Activated CD8-positive, alpha-beta T cell treated with anti-CD3 and anti-CD28 coated beads, Interleukin-2, amount 10 ng/mL, durations not matched to agents 7 days and 5 days (primary cell): ENCODE measurements at regions not wholly inside any gene's neighbourhood (a gene's known extent, or its start where the extent isn't known, plus 50 kb on each side); places are given as distances from the start of the nearest gene placed in this dataset.

Experiments
- ATAC-seq: fragments of 150-1000 bp; cut with Tn5 transposase; one replicate; pipeline ENCODE4 v1.10.0; 2021; ENCODE audit warnings: moderate library complexity
- CTCF ChIA-PET: fragments of 350-600 bp; sonication (Branson Sonifier 250); formaldehyde crosslinking; loops from one replicate; lab custom pipeline; 2021; ENCODE audit warnings: antibody characterized with exemption; lab: Charles Lee
- POLR2A ChIA-PET: fragments of 350-600 bp; sonication (Branson Sonifier 250); formaldehyde crosslinking; loops from one replicate; lab custom pipeline; 2021; ENCODE audit warnings: antibody characterized with exemption; lab: Charles Lee
- DNase-seq: peaks from one replicate; pipeline ENCODE4 v3.0.0-alpha.2; 2020
- H3K27ac Mint-ChIP-seq: one replicate; pipeline ENCODE4 v1.8.0; 2021; ENCODE audit warnings: mild to moderate bottlenecking, mixed read lengths
- H3K27me3 Mint-ChIP-seq: one replicate; pipeline ENCODE4 v1.8.0; 2021; ENCODE audit warnings: low read depth, mixed read lengths
- H3K36me3 Mint-ChIP-seq: one replicate; pipeline ENCODE4 v1.8.0; 2021; ENCODE audit warnings: low read depth, mixed read lengths
- H3K4me1 Mint-ChIP-seq: one replicate; pipeline ENCODE4 v1.8.0; 2021; ENCODE audit warnings: low read depth, mixed read lengths
- H3K4me3 Mint-ChIP-seq: one replicate; pipeline ENCODE4 v1.8.0; 2021; ENCODE audit warnings: mild to moderate bottlenecking, mixed read lengths
- H3K9me3 Mint-ChIP-seq: one replicate; pipeline ENCODE4 v1.8.0; 2022; ENCODE audit warnings: mixed read lengths; ENCODE audit not compliant: insufficient read depth

DNA sequence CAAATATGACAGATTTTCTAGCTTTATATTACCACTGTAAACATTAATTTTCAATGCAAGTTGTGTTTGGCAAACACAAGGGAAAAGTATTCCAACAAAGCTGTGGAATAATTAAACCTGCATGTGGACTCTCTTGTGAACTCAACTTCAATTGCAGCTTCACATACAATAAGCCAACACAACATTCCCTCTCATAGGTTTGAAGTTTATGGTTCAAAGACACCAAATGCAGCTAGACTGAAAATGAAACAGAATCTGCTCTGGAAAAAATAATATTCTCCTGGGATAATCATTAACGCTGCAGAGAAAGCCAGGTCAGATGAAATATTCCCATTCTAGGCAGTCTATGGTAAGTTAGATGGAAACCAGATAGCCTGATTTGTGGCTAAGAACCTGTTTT lies 105.8 kb upstream of the VIPR2 start:
- no peaks in the 10 kb centered on the region for H3K36me3 Mint-ChIP-seq
- H3K4me1 Mint-ChIP-seq, result no peaks in the 10 kb centered on the region
- ATAC-seq (no peak), DNase-seq (no peak)
- H3K4me3 Mint-ChIP-seq, result no peak overlapping the region
- peaks cover 21% of the 10 kb centered on the region for H3K27me3 Mint-ChIP-seq
- no peaks in the 10 kb centered on the region for H3K9me3 Mint-ChIP-seq
- POLR2A ChIA-PET, result no interaction called here
- CTCF ChIA-PET, result no interaction called here
- H3K27ac Mint-ChIP-seq, result no peak overlapping the region

DNA sequence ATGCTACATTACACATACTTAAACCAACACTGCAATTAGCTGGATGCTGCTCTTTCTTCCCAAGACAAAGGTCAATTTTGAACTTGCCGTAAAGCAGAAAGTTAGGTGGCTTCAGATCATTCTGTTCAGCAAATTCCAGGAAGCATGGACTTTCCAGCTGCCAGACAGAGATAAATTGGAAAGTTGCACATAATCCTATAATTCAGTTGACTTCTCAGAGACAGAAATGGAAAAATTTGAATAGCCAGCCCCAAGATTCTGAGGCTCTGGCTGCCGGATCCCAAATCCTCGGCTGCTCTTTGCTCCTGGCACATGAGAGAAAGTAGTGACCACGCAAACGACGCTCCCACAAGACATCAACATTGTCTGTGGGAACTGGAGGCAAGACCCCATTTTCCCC lies 105.0 kb upstream of the VIPR2 start:
- DNase-seq, result no peak
- Mint-ChIP-seq H3K36me3 (no peaks in the 10 kb centered on the region), H3K9me3 (no peaks in the 10 kb centered on the region), H3K4me1 (no peaks in the 10 kb centered on the region), H3K4me3 (no peak overlapping the region), H3K27ac (no peak overlapping the region), H3K27me3 (peaks cover 23% of the 10 kb centered on the region)
- CTCF ChIA-PET, result no interaction called here
- ATAC-seq, result no peak
- POLR2A ChIA-PET, result no interaction called here

DNA sequence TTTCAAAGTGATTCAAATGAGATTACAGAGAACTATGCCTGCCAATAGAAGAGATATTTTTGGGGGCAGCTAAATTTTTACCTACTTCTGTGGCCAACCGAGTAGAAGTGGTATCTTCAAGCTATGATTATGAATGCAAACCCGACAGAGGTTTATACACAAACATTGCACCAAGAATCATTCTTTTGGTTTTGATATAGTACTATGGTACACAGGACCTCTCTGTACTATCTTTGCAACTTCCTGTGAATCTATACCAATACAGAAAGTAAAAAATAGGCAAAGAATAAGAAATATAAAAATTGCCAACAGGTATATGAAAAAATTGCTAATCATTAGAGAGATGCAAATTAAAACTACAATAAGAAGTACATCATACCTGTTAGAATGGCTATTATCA lies 103.2 kb upstream of the VIPR2 start:
- ATAC-seq (no peak), DNase-seq (no peak)
- Mint-ChIP-seq H3K27ac (no peak overlapping the region), H3K9me3 (no peaks in the 10 kb centered on the region), H3K27me3 (peaks cover 23% of the 10 kb centered on the region), H3K4me3 (no peak overlapping the region), H3K4me1 (no peaks in the 10 kb centered on the region), H3K36me3 (no peaks in the 10 kb centered on the region)
- ChIA-PET CTCF (no interaction called here), POLR2A (no interaction called here)

DNA sequence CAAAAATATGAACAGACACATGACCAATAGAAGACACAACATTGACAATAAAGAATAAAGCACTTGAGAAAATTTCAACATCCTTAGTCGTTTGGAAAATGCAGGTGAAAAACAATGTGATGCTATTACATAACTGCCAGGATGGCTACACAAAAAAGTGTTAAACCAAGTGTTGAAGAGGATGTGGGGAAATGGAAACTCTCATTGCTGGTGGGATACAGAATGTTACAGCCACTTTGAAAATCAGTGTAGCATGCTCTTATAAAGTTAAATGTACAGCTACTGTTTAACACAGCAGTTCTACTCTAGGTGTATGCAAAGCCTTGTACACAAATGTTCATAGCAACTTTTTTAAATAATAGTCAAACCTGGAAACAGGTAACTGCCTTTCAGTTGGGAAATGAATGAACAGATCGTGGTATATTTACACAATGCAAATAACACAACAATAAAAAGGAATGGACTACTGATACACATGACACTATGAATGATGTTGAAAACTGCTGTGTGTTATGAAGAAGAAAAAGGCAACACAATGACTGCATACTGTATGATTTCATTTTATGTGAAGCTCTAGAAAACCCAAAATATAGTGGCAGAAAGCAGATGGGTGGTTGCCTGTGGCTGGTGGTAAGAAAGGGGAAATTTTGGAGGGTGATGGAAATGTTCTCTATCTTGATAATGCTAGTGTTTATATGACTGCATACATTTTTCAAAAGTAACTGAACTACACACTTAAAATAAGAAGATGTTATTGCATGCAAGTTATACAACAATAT lies 102.2 kb upstream of the VIPR2 start:
- ATAC-seq, result no peak
- no peaks in the 10 kb centered on the region for H3K36me3 Mint-ChIP-seq
- no peaks in the 10 kb centered on the region for H3K4me1 Mint-ChIP-seq
- no peaks in the 10 kb centered on the region for H3K9me3 Mint-ChIP-seq
- ChIA-PET POLR2A (no interaction called here), CTCF (no interaction called here)
- no peak overlapping the region for H3K27ac Mint-ChIP-seq
- peaks cover 21% of the 10 kb centered on the region for H3K27me3 Mint-ChIP-seq
- H3K4me3 Mint-ChIP-seq, result no peak overlapping the region
- DNase-seq, result no peak

DNA sequence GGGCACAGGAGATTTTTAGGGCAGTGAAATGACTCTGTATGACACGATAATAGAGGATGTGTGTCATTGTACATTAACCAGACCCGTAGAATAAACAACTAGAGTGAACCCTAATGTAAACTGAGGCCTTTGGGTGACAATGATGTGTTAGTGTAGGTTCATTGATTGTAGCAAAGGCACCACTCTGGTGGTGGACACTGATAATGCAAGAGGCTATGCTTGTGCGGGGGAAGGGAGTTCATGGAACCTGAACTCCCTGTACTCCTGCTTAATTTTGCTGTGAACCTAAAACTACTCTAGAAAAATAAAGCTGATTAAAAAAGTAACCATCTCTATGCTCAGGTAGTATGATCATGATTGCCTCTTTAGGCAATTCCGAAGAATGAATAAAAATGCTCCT lies 96.3 kb upstream of the VIPR2 start:
- H3K4me3 Mint-ChIP-seq, result no peak overlapping the region
- ChIA-PET CTCF (no interaction called here), POLR2A (no interaction called here)
- H3K9me3 Mint-ChIP-seq, result no peaks in the 10 kb centered on the region
- H3K36me3 Mint-ChIP-seq, result no peaks in the 10 kb centered on the region
- DNase-seq (no peak), ATAC-seq (no peak)
- H3K4me1 Mint-ChIP-seq, result no peaks in the 10 kb centered on the region
- peaks cover 10% of the 10 kb centered on the region for H3K27me3 Mint-ChIP-seq
- no peak overlapping the region for H3K27ac Mint-ChIP-seq

DNA sequence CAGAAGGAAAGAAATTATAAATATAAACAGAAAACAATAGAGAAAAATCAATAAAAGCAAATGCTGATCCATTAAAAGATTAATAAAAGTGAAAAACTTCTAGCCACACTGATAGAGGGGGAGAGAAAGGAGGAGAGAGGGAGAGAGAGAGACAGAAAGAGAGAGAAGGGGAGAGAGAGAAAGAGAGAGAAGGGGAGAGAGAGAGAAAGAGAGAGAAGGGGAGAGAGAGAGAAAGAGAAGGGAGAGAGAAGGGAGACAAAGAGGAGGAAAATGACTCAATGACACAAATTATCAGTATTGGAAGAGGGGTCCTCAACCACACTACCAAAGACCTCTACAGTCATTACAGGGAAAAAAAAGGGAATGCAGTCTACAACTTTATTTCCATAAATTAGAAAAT lies 94.4 kb upstream of the VIPR2 start:
- ATAC-seq (no peak), DNase-seq (no peak)
- ChIA-PET POLR2A (no interaction called here), CTCF (no interaction called here)
- no peaks in the 10 kb centered on the region for H3K36me3 Mint-ChIP-seq
- peaks cover 5% of the 10 kb centered on the region for H3K27me3 Mint-ChIP-seq
- no peaks in the 10 kb centered on the region for H3K9me3 Mint-ChIP-seq
- no peaks in the 10 kb centered on the region for H3K4me1 Mint-ChIP-seq
- no peak overlapping the region for H3K4me3 Mint-ChIP-seq
- no peak overlapping the region for H3K27ac Mint-ChIP-seq

DNA sequence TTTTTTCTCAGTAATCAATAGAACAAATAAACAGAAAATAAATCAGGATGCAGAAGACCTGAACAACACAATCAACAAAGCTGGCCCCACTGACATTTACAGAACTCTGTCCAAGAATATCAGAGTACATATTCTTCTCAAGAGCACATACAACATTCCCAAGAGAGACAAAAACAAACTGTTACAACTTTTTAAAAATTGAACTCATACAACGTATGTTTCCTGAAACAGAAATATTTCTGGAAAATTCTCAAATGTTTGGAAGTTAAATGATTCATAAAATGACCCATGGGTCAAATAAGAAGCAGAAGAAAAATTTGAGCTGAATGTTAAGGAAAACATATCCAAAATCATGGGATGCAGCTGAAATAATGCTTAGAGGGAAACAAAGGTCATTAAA lies 93.9 kb upstream of the VIPR2 start:
- DNase-seq (no peak), ATAC-seq (no peak)
- Mint-ChIP-seq H3K9me3 (no peaks in the 10 kb centered on the region), H3K27ac (no peak overlapping the region), H3K27me3 (peaks cover 5% of the 10 kb centered on the region), H3K36me3 (no peaks in the 10 kb centered on the region), H3K4me3 (no peak overlapping the region), H3K4me1 (no peaks in the 10 kb centered on the region)
- CTCF ChIA-PET, result no interaction called here
- POLR2A ChIA-PET, result no interaction called here

DNA sequence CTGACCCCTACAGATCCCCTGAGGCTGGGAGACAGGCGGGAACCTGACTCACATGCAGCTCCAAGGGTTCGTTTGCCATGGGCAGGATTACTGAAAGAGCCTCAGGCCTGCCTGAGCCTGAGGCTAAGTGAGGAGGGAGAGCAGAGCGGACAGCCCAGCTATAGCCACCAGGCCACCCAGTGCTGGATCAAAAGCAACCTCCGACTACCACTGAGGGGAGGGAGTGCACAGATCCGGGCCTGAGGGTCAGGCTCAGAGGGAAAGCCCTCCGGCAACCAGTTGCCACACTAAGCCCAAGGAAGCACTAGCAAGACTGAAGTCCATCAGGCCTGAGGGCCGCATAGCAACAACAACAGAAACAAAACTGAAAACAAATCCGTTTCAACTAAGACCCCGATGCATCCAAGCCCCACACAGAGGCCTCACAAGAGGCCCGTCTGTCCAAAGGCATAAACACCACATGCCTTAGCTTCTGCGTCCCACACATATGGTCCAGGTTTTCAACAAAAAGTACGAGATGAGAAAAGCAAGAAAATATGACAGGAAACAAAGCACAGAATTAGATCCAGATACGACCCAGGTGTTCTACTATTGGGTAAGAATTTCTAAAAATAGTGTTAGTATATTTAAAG lies 92.5 kb upstream of the VIPR2 start:
- H3K4me3 Mint-ChIP-seq, result no peak overlapping the region
- CTCF ChIA-PET, result no interaction called here
- POLR2A ChIA-PET, result no interaction called here
- ATAC-seq (no peak), DNase-seq (no peak)
- peaks cover 5% of the 10 kb centered on the region for H3K27me3 Mint-ChIP-seq
- H3K9me3 Mint-ChIP-seq, result no peaks in the 10 kb centered on the region
- no peaks in the 10 kb centered on the region for H3K36me3 Mint-ChIP-seq
- H3K27ac Mint-ChIP-seq, result no peak overlapping the region
- H3K4me1 Mint-ChIP-seq, result no peaks in the 10 kb centered on the region

DNA sequence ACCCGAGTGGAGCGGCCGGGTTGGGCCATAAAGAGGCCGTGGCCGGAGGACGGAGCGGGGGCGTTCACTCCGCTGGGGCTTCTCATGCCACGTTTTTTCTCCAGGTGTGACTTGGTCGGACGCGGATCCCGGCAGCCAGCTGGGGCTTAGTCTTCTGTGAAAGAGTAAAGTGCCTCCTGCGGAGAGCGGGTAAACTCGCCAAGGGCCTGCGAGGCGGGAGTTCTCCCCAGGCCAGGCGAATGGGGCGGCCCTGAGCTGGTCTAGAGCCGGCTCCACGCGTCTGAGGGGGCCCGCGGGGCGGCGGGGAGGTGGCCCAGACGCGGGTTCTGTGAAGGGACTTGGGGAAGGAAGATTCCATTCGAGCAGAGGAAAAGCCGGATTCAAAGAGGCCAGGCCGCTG lies 86.3 kb upstream of the VIPR2 start:
- ATAC-seq, result no peak
- no peaks in the 10 kb centered on the region for H3K36me3 Mint-ChIP-seq
- no peaks in the 10 kb centered on the region for H3K9me3 Mint-ChIP-seq
- CTCF ChIA-PET, result no interaction called here
- POLR2A ChIA-PET, result no interaction called here
- H3K27me3 Mint-ChIP-seq, result no peaks in the 10 kb centered on the region
- no peak overlapping the region for H3K27ac Mint-ChIP-seq
- H3K4me1 Mint-ChIP-seq, result no peaks in the 10 kb centered on the region
- no peak overlapping the region for H3K4me3 Mint-ChIP-seq
- no peak for DNase-seq

DNA sequence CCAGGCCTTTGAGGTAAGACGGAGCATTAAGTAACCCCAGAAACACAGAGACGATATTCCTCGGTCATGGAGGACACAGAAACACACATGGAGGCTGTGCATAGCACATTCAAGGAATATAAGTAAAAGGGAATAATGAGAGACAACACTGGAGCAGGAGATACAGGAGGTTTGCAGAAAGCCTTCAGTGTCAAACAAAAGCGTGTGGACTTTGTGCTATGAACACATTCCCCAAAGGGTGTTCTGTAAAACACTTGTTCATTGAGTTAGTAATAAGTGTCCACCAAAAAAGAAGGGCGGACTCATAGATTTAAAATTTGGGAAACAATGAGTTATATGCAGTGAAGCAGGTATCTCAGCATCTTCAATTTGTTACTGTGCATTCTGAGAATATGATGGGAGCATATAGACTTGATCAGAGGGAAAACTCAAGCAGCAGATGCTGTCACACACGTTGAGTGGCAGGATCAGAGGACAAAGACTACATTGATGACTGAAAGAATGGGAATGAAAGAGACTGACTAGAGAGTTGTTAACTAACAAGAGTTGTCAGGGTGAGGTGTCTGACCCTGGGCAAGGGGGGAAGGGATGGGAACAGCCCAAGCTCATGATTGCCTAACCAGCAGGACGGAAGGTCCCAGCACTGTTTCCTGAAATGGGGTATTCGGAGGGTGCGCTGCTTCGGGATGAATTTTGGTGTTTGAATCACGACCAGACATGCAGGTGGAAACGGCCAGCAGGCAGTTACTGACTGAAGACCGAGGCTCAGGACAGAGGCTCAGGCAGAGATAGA lies 85.2 kb upstream of the VIPR2 start:
- H3K27me3 Mint-ChIP-seq, result no peaks in the 10 kb centered on the region
- no peaks in the 10 kb centered on the region for H3K4me1 Mint-ChIP-seq
- ATAC-seq (no peak), DNase-seq (no peak)
- H3K27ac Mint-ChIP-seq, result no peak overlapping the region
- CTCF ChIA-PET, result no interaction called here
- H3K4me3 Mint-ChIP-seq, result no peak overlapping the region
- POLR2A ChIA-PET, result no interaction called here
- H3K9me3 Mint-ChIP-seq, result no peaks in the 10 kb centered on the region
- no peaks in the 10 kb centered on the region for H3K36me3 Mint-ChIP-seq

DNA sequence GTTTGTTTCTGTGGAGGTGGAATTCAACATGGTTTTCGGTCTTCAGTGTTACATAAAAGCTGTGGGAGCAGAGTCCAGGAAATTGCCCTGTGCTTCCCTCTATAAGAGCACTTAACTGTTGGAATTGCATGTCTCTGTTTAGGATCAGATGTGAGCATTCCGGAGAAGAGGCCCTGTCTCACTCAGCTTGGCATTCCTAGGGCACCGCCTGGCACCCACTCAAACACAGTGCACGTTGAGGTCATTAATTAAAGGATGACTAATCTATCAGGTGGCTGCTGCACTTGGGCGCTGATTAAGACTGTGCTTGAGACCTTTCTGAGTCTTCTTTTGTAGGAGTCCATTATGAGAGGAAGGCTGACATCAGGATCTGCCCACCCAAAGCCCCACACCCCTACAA lies 82.8 kb upstream of the VIPR2 start:
- DNase-seq, result no peak
- Mint-ChIP-seq H3K4me1 (no peaks in the 10 kb centered on the region), H3K4me3 (no peak overlapping the region), H3K9me3 (no peaks in the 10 kb centered on the region), H3K36me3 (no peaks in the 10 kb centered on the region), H3K27ac (no peak overlapping the region), H3K27me3 (peaks cover 4% of the 10 kb centered on the region)
- CTCF ChIA-PET, result no interaction called here
- POLR2A ChIA-PET, result no interaction called here
- no peak for ATAC-seq

DNA sequence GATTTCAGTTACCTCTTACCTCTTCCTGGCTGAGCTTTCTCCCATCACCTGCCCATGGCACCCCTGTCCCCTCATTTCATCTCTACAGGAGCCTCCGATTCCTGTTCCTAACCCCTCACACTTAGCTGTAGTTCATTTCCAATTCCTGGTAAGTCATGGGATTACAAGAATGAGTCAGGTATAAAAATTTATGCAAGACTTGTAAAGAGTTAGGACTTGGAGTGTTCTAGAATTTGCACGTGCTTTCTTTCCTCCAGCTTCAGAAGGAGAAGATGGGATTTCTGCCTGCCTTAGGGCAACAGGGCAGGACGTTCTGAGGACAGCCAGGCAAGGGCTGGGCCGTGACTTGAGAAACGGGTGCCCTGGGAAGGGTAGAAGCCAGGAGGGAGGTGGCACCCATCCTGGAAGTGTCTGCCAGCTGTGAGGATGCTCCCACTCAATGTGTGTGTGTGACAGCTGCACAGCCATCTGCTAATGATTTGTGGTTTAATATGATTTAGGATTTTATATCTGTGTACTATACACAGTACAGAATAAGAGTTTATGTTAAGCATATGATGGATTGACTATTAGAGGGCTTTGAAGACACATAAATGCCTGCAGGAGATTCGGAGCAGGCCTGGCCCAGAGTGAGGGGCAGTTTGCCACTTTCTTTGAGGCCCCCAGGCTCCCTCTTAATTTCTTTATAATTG lies 81.5 kb upstream of the VIPR2 start:
- no peak overlapping the region for H3K27ac Mint-ChIP-seq
- CTCF ChIA-PET, result no interaction called here

More for the DNA sequence above, 81.5 kb upstream of the VIPR2 start:
- H3K4me1 Mint-ChIP-seq, result no peaks in the 10 kb centered on the region
- no peak overlapping the region for H3K4me3 Mint-ChIP-seq
- POLR2A ChIA-PET, result no interaction called here
- ATAC-seq (no peak), DNase-seq (no peak)
- H3K36me3 Mint-ChIP-seq, result no peaks in the 10 kb centered on the region
- peaks cover 4% of the 10 kb centered on the region for H3K27me3 Mint-ChIP-seq
- H3K9me3 Mint-ChIP-seq, result no peaks in the 10 kb centered on the region
